A549 (cell line): ENCODE measurements at regions not wholly inside any gene's neighbourhood (a gene's known extent, or its start where the extent isn't known, plus 50 kb on each side); places are given as distances from the start of the nearest gene placed in this dataset.

Source experiments
- ATAC-seq, 2 experiments: fragments of 200-7000 bp in 1 of 2; fragments of >200 bp in 1 of 2; cut with Nextera tagmentation in 1 of 2; cut with Tn5 transposase in 1 of 2; 3 replicates each; pipeline versions ENCODE4 v1.8.0 to v1.9.1; 2018 to 2020; ENCODE audit warnings: mild to moderate bottlenecking in 1 of 2, moderate library complexity in 1 of 2
- CTCF ChIA-PET: fragments of 300-600 bp; sonication (Branson Sonifier 250); formaldehyde crosslinking; extraction: SDS; loops from one replicate; lab custom pipeline; 2021; ENCODE audit warnings: antibody characterized with exemption, inconsistent platforms; lab: Yijun Ruan, JAX
- POLR2A ChIA-PET: fragments of 350-600 bp; formaldehyde crosslinking; extraction: SDS; loops from one replicate; lab custom pipeline; 2021; ENCODE audit warnings: antibody characterized with exemption, inconsistent platforms; lab: Yijun Ruan, JAX
- DNase-seq, 2 experiments: peaks; one replicate each; pipeline versions ENCODE4 v3.0.0 to v3.0.0-alpha.2; 2011 to 2016; ENCODE audit warnings: low read depth in 1 of 2, low spot score in 1 of 2
- FAIRE-seq: peaks from 2 replicates; lab custom pipeline; 2011; peaks lifted over from hg19 to GRCh38; lab: Jason Lieb, UNC
- H3K27ac ChIP-seq, 2 experiments: fragments of >200 bp; sonication (Bioruptor Twin); formaldehyde crosslinking; 3 replicates each; pipeline ENCODE4 v1.5.1; 2016 to 2017
- H3K4me1 ChIP-seq: fragments of >200 bp; sonication (Bioruptor Twin); formaldehyde crosslinking; 3 replicates; pipeline ENCODE4 v1.6.1; 2016
- H3K4me2 ChIP-seq: fragments of >200 bp; sonication (Bioruptor Twin); formaldehyde crosslinking; 3 replicates; pipeline ENCODE4 v1.6.1; 2016
- H3K4me3 ChIP-seq: fragments of >200 bp; sonication (Bioruptor Twin); formaldehyde crosslinking; 3 replicates; pipeline ENCODE4 v1.5.1; 2016
- H3K9me3 ChIP-seq: fragments of >200 bp; sonication (Bioruptor Twin); formaldehyde crosslinking; 3 replicates; pipeline ENCODE4 v1.6.1; 2016
- CEBPB ChIP-seq, 2 experiments: fragments of >200 bp in 1 of 2; sonication (Bioruptor Twin) in 1 of 2; formaldehyde crosslinking in 1 of 2; IDR thresholded peaks; 2 replicates each; pipeline ENCODE4 v1.6.1; 2012 to 2016
- CHD4 ChIP-seq: fragments of 200-600 bp; sonication (generic); IDR thresholded peaks from 2 replicates; pipeline ENCODE4 v1.6.1; 2016; ENCODE audit warnings: antibody characterized with exemption, mild to moderate bottlenecking, borderline replicate concordance
- EHF ChIP-seq: fragments of 250-450 bp; sonication (Bioruptor Pico); IDR thresholded peaks from 2 replicates; pipeline ENCODE4 v1.5.0; 2020; ENCODE audit warnings: mild to moderate bottlenecking
- ESRRA ChIP-seq: fragments of 150-350 bp; IDR thresholded peaks from 2 replicates; pipeline ENCODE4 v1.6.1; 2014; ENCODE audit warnings: mild to moderate bottlenecking, low read length, borderline replicate concordance
- FOSB ChIP-seq: fragments of 250-450 bp; sonication (Bioruptor Pico); IDR thresholded peaks from 2 replicates; pipeline ENCODE4 v1.5.0; 2020; ENCODE audit warnings: mild to moderate bottlenecking, moderate library complexity
- FOSL2 ChIP-seq, 2 experiments: fragments of 450-650 bp in 1 of 2; fragments of >200 bp in 1 of 2; sonication (Bioruptor Twin) in 1 of 2; formaldehyde crosslinking; IDR thresholded peaks; 2 replicates each; pipeline versions ENCODE4 v1.5.0 to v1.6.1; 2016 to 2020; ENCODE audit warnings: mild to moderate bottlenecking in 1 of 2, moderate library complexity in 1 of 2
- HDAC2 ChIP-seq: fragments of 200-600 bp; sonication (generic); IDR thresholded peaks from 2 replicates; pipeline ENCODE4 v1.6.1; 2016
- HEYL ChIP-seq: fragments of 250-450 bp; sonication (Bioruptor Pico); IDR thresholded peaks from 2 replicates; pipeline ENCODE4 v1.8.0; 2021; ENCODE audit warnings: mild to moderate bottlenecking, moderate library complexity
- HOXB5 ChIP-seq: fragments of 250-450 bp; sonication (Bioruptor Pico); IDR thresholded peaks from 2 replicates; pipeline ENCODE4 v1.5.0; 2020; ENCODE audit warnings: mild to moderate bottlenecking, moderate library complexity
- KDM5A ChIP-seq: fragments of 200-600 bp; sonication (generic); IDR thresholded peaks from 2 replicates; pipeline ENCODE4 v1.6.1; 2016; ENCODE audit warnings: antibody characterized with exemption, mild to moderate bottlenecking
- MAZ ChIP-seq: fragments of 150-350 bp; IDR thresholded peaks from 2 replicates; pipeline ENCODE4 v1.6.1; 2014; ENCODE audit warnings: antibody characterized with exemption, low read depth, low read length, borderline replicate concordance
- POLR2A ChIP-seq: IDR thresholded peaks from 2 replicates; pipeline ENCODE4 v1.6.1; 2012; ENCODE audit warnings: mild to moderate bottlenecking, low read length
- POLR2AphosphoS2 ChIP-seq: conservative IDR thresholded peaks from 2 replicates; pipeline ENCODE4 v1.6.1; 2012; ENCODE audit warnings: low read length, improper control_type of control experiment, inconsistent platforms
- RAD21 ChIP-seq, 2 experiments: fragments of >200 bp in 1 of 2; sonication (Bioruptor Twin) in 1 of 2; formaldehyde crosslinking in 1 of 2; IDR thresholded peaks in 1 of 2; conservative IDR thresholded peaks in 1 of 2; 2 replicates in 1 of 2; 3 replicates in 1 of 2; pipeline ENCODE4 v1.6.1; 2012 to 2018; ENCODE audit warnings: inconsistent platforms in 1 of 2
- RARB ChIP-seq: fragments of 250-450 bp; sonication (Bioruptor Pico); IDR thresholded peaks from 2 replicates; pipeline ENCODE4 v1.8.0; 2021; ENCODE audit warnings: mild to moderate bottlenecking, moderate library complexity
- RCOR1 ChIP-seq: fragments of 150-350 bp; IDR thresholded peaks from 2 replicates; pipeline ENCODE4 v1.6.1; 2014; ENCODE audit warnings: antibody characterized with exemption, low read length, low read depth
- RFX5 ChIP-seq: fragments of 450-650 bp; IDR thresholded peaks from 2 replicates; pipeline ENCODE4 v1.7.1; 2014; ENCODE audit warnings: antibody characterized with exemption, mild to moderate bottlenecking, moderate library complexity
- SREBF2 ChIP-seq: fragments of 450-650 bp; IDR thresholded peaks from 2 replicates; pipeline ENCODE4 v1.6.1; 2014; ENCODE audit warnings: mild to moderate bottlenecking, moderate library complexity
- TP53 ChIP-seq: fragments of 250-450 bp; sonication (Bioruptor Pico); IDR thresholded peaks from 2 replicates; pipeline ENCODE4 v1.5.0; 2021; ENCODE audit warnings: mild to moderate bottlenecking, moderate library complexity
- ZC3H11A ChIP-seq: fragments of 450-650 bp; IDR thresholded peaks from 2 replicates; pipeline ENCODE4 v1.6.1; 2014; ENCODE audit warnings: antibody characterized with exemption, mild to moderate bottlenecking
- ZNF302 ChIP-seq: fragments of 250-450 bp; sonication (Bioruptor Pico); IDR thresholded peaks from 2 replicates; pipeline ENCODE4 v1.9.0; 2021; ENCODE audit warnings: inconsistent platforms, mild to moderate bottlenecking, moderate library complexity
- WGBS: methylation state at CpG from one replicate; pipeline ENCODE4 v1.1.6; 2017; ENCODE audit errors: missing lambda C conversion rate; 5-methylcytosine and 5-hydroxymethylcytosine counted together
- TF ChIP-seq, protein P1 (sequence below): fragments of >200 bp; sonication (Bioruptor Twin); formaldehyde crosslinking; IDR thresholded peaks from 3 replicates; pipeline ENCODE4 v1.6.1; 2016

DNA sequence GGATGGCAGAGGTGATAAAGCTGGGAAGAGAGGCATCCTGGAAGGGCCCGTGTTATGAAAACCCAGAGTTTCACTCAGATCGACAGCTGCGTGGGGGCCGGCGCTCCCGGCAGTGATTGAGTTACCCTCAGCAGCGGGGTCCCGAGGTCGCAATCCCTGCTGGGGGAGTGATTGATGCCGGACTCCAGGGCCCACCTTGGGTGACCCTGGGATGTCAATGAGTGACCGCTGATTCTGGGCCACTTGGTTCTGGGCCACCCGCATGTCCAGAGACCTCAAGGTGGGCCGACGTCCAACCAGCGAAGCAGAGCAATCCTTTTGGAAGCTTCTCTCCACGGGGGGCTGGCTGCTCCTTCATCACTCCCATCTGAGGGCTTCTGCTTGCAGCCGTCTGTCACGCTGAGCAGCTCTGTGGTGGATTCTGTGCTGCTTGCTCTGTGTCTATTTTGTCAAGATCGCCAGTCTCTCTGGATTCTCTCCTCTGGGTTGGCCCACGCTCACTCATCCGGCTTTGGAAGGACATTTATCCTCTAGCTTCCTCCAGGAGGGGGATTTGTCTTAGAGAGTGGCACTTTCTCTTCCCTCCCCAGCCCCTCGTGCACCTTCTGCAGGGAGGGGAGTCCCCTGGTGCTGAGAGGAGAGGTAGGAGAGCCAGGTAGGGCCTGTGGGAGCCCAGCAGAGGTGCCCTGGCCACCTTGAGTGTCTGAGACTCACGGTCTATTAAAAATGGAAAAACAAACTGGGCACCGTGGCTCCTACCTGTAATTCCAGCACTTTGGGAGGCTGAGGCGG, 110.9 kb upstream of the C1orf174 start:
- POLR2A ChIA-PET: no interaction called here
- TF ChIP-seq FOSB (CRISPR knock-in tag): no peak
- TF ChIP-seq, protein P1, sequence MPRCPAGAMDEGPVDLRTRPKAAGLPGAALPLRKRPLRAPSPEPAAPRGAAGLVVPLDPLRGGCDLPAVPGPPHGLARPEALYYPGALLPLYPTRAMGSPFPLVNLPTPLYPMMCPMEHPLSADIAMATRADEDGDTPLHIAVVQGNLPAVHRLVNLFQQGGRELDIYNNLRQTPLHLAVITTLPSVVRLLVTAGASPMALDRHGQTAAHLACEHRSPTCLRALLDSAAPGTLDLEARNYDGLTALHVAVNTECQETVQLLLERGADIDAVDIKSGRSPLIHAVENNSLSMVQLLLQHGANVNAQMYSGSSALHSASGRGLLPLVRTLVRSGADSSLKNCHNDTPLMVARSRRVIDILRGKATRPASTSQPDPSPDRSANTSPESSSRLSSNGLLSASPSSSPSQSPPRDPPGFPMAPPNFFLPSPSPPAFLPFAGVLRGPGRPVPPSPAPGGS: no peak
- no peak for TF ChIP-seq EHF (CRISPR knock-in tag)
- TF ChIP-seq CHD4: no peak
- TF ChIP-seq CEBPB (IDR thresholded peaks at IDR 0.05): no peak
- no peak for TF ChIP-seq ZC3H11A
- no peak for TF ChIP-seq ESRRA
- no peak for TF ChIP-seq POLR2A
- no peak for TF ChIP-seq MAZ
- TF ChIP-seq, all 56 proteins: peak for 0
- DNase-seq (no peak), ATAC-seq (no peak), FAIRE-seq (no peak)
- CTCF ChIA-PET: interaction anchor here (0.9 kb wide), 1 partner anchor 100 kb away, joined by 3 read pairs; no protein-coding TSS in a partner anchor
- Histone ChIP-seq H3K27ac (no peak overlapping the region), H3K4me1 (no peaks in the 10 kb centered on the region), H3K4me2 (no peak overlapping the region), H3K4me3 (no peak overlapping the region), H3K9me3 (no peaks in the 10 kb centered on the region)
- WGBS: 38% methylated on average over 10 of the region's 25 CpGs

DNA sequence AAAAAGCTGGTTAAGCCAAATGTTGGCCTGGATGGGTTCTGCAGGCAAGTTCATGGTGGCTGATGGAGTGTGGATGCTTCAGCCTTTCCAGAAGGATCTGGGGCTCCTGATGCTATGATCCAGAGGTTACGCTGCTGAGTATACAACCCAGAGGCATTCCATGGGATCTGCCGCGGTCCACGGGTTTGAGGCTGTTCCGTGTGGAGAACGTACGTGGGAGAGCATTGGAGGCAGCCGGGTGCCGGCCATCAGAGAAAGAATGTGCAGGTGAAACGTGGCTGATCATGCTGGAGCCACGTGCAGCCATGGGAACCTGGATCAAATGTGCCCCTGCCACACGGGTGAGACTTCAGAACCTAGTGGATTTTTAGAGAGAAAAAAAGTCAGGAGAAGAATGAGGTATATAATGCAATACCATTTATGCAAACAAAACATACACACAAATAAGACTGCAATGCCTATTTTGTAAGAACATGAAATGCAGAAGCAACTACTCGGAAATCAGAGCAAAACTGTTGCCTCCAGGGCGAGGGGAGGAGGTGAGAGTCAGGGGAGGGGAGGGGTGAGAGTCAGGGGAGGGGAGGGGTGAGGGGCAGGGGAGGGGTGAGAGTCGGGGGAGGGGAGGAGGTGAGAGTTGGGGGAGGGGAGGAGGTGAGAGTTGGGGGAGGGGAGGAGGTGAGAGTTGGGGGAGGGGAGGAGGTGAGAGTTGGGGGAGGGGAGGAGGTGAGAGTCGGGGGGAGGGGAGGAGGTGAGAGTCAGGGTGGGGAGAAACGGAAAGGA, 116.5 kb upstream of the C1orf174 start:
- no peak for ATAC-seq
- ChIA-PET CTCF (no interaction called here), POLR2A (no interaction called here)
- Histone ChIP-seq H3K4me1 (no peaks in the 10 kb centered on the region), H3K4me3 (no peak overlapping the region), H3K4me2 (peak overlapping the region; percentile 37; the same call in 2 of the 3 replicates), H3K27ac (no peak overlapping the region), H3K9me3 (no peaks in the 10 kb centered on the region)
- TF ChIP-seq RAD21 (conservative IDR thresholded peaks at IDR 0.05 in 1 of 2, IDR thresholded peaks at IDR 0.05 in 1 of 2): no peak
- no peak for TF ChIP-seq TP53 (CRISPR knock-in tag)
- no peak for TF ChIP-seq MAZ
- no peak for TF ChIP-seq FOSB (CRISPR knock-in tag)
- TF ChIP-seq RCOR1: no peak
- TF ChIP-seq RARB (CRISPR knock-in tag): no peak
- TF ChIP-seq POLR2AphosphoS2: no peak
- TF ChIP-seq FOSL2 (IDR thresholded peaks at IDR 0.05): no peak
- no peak for TF ChIP-seq FOSL2 (CRISPR knock-in tag; IDR thresholded peaks at IDR 0.05)
- TF ChIP-seq HDAC2: no peak
- TF ChIP-seq ZNF302: no peak
- no peak for TF ChIP-seq HEYL (CRISPR knock-in tag)
- TF ChIP-seq HOXB5 (CRISPR knock-in tag): no peak
- no peak for DNase-seq
- FAIRE-seq: no peak
- WGBS: 32% methylated on average over 15 of the region's 17 CpGs

DNA sequence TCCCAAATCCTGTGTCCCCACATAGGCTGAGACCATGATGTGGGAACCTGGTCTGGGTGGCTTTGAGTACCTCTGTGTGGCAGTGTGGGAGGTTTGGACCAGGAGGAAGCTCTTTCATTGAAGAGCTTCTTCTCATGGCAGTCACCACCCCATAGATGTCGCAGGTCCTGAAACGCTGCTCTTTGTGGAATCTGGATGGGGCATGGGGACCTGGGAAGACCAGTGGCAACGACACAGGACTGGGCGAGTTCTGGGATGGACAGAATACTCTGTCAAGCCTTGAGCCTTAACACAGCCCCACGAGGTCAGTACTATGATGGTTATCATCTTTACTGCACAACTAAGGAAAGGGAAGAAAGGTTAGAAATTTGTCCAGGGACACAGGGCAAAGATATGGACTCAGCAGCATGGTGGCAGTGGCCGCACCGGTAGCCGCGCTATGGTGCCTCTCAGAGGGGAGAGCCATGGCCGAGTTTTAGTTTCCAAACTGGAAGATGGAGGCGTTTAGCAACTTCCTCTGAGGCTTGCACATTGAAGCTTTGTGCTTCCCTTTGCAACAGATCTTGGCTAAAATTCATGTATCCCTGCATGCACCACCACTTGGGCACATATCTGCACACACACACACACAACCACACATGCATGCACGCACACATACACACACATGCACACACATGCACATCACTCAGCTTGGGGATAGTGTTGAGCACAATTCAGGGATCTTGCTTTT, 117.7 kb upstream of the C1orf174 start:
- no peaks in the 10 kb centered on the region for H3K4me1 ChIP-seq
- TF ChIP-seq HEYL (CRISPR knock-in tag): no peak
- TF ChIP-seq ZNF302: no peak
- no peak for TF ChIP-seq HDAC2
- no peak for TF ChIP-seq HOXB5 (CRISPR knock-in tag)
- TF ChIP-seq TP53 (CRISPR knock-in tag): no peak
- no peak for TF ChIP-seq SREBF2
- TF ChIP-seq KDM5A: no peak
- no peak for TF ChIP-seq RCOR1
- TF ChIP-seq RFX5: no peak
- FAIRE-seq (no peak), ATAC-seq (no peak), DNase-seq (no peak)
- no peak overlapping the region for H3K4me3 ChIP-seq
- no peak overlapping the region for H3K27ac ChIP-seq
- no peak overlapping the region for H3K4me2 ChIP-seq
- WGBS: 43% methylated on average over 12 of the region's 12 CpGs
- CTCF ChIA-PET: no interaction called here
- POLR2A ChIA-PET: no interaction called here
- H3K9me3 ChIP-seq: no peaks in the 10 kb centered on the region
